H9 (cell line): ENCODE measurements at regions not wholly inside any gene's neighbourhood (a gene's known extent, or its start where the extent isn't known, plus 50 kb on each side); places are given as distances from the start of the nearest gene placed in this dataset.

Experiments used
- DNase-seq: peaks from one replicate; pipeline ENCODE4 v3.0.0-alpha.2; 2017
- H2AFZ ChIP-seq: one replicate; pipeline ENCODE4 v1.6.1; 2013; ENCODE audit warnings: mild to moderate bottlenecking, low read length, control low read depth, moderate library complexity
- H2AK5ac ChIP-seq: 2 replicates; pipeline ENCODE4 v1.6.1; 2013; ENCODE audit warnings: low read length, control low read depth, mixed read lengths; ENCODE audit not compliant: insufficient read length
- H2BK120ac ChIP-seq: one replicate; pipeline ENCODE4 v1.6.1; 2013; ENCODE audit warnings: low read depth, mild to moderate bottlenecking, low read length, control low read depth, inconsistent platforms; ENCODE audit not compliant: poor library complexity, severe bottlenecking
- H2BK12ac ChIP-seq: 2 replicates; pipeline ENCODE4 v1.6.1; 2013; ENCODE audit warnings: low read length, control low read depth, mixed read lengths, low read depth; ENCODE audit not compliant: insufficient read length
- H2BK15ac ChIP-seq: 2 replicates; pipeline ENCODE4 v1.6.1; 2013; ENCODE audit warnings: low read depth, low read length, control low read depth
- H2BK20ac ChIP-seq: one replicate; pipeline ENCODE4 v1.6.1; 2013; ENCODE audit warnings: low read depth, mild to moderate bottlenecking, low read length, control low read depth, inconsistent platforms; ENCODE audit not compliant: poor library complexity, severe bottlenecking
- H2BK5ac ChIP-seq: 2 replicates; pipeline ENCODE4 v1.6.1; 2013; ENCODE audit warnings: low read length, control low read depth, mixed read lengths; ENCODE audit not compliant: insufficient read length
- H3K14ac ChIP-seq: 2 replicates; pipeline ENCODE4 v1.6.1; 2013; ENCODE audit warnings: low read length, control low read depth; ENCODE audit not compliant: insufficient read depth
- H3K18ac ChIP-seq: 2 replicates; pipeline ENCODE4 v1.6.1; 2013; ENCODE audit warnings: low read depth, mild to moderate bottlenecking, mixed read lengths, low read length, control low read depth; ENCODE audit not compliant: insufficient read length
- H3K23ac ChIP-seq: 2 replicates; pipeline ENCODE4 v1.6.1; 2013; ENCODE audit warnings: low read length, control low read depth, mixed read lengths, low read depth; ENCODE audit not compliant: insufficient read length
- H3K23me2 ChIP-seq: 2 replicates; pipeline ENCODE4 v1.6.1; 2013; ENCODE audit warnings: low read depth, mild to moderate bottlenecking, mixed read lengths, low read length, control low read depth; ENCODE audit not compliant: insufficient read length, poor library complexity, severe bottlenecking
- H3K27ac ChIP-seq: 2 replicates; pipeline ENCODE4 v1.5.1; 2013; ENCODE audit warnings: low read length, control low read depth, mixed read lengths, low read depth; ENCODE audit not compliant: insufficient read length
- H3K27me3 ChIP-seq: 2 replicates; pipeline ENCODE4 v1.6.1; 2013; ENCODE audit warnings: low read length, control low read depth, inconsistent platforms; ENCODE audit not compliant: insufficient read depth
- H3K4ac ChIP-seq: 2 replicates; pipeline ENCODE4 v1.6.1; 2013; ENCODE audit warnings: low read depth, mild to moderate bottlenecking, control low read depth, inconsistent platforms, low read length, moderate library complexity
- H3K4me1 ChIP-seq: 2 replicates; pipeline ENCODE4 v1.6.1; 2013; ENCODE audit warnings: low read length, control low read depth, inconsistent platforms; ENCODE audit not compliant: insufficient read depth
- H3K4me2 ChIP-seq: 2 replicates; pipeline ENCODE4 v1.6.1; 2013; ENCODE audit warnings: low read length, control low read depth, mixed read lengths; ENCODE audit not compliant: insufficient read length, insufficient read depth
- H3K56ac ChIP-seq: 2 replicates; pipeline ENCODE4 v1.6.1; 2013; ENCODE audit warnings: low read depth, mild to moderate bottlenecking, mixed read lengths, low read length, control low read depth; ENCODE audit not compliant: insufficient read length
- H3K79me1 ChIP-seq: 2 replicates; pipeline ENCODE4 v1.6.1; 2013; ENCODE audit warnings: low read depth, mild to moderate bottlenecking, moderate library complexity, low read length, control low read depth, inconsistent platforms; ENCODE audit not compliant: insufficient read depth, poor library complexity, severe bottlenecking
- H3K79me2 ChIP-seq: 2 replicates; pipeline ENCODE4 v1.6.1; 2013; ENCODE audit warnings: low read length, control low read depth, inconsistent platforms; ENCODE audit not compliant: insufficient read depth
- H3K9ac ChIP-seq: 2 replicates; pipeline ENCODE4 v1.6.1; 2013; ENCODE audit warnings: low read length, control low read depth, mixed read lengths; ENCODE audit not compliant: insufficient read length; ENCODE audit errors: extremely low read depth
- H3K9me3 ChIP-seq: one replicate; pipeline ENCODE4 v1.6.1; 2013; ENCODE audit warnings: low read depth, low read length, inconsistent platforms; ENCODE audit not compliant: control insufficient read depth
- H3T11ph ChIP-seq: one replicate; pipeline ENCODE4 v1.6.1; 2013; ENCODE audit warnings: mild to moderate bottlenecking, low read length, control low read depth, inconsistent platforms
- H4K20me1 ChIP-seq: one replicate; pipeline ENCODE4 v1.6.1; 2013; ENCODE audit not compliant: control insufficient read depth, insufficient read length, insufficient read depth
- H4K5ac ChIP-seq: 2 replicates; pipeline ENCODE4 v1.6.1; 2013; ENCODE audit warnings: low read depth, mild to moderate bottlenecking, mixed read lengths, low read length, control low read depth; ENCODE audit not compliant: insufficient read length
- H4K8ac ChIP-seq: replicated peaks from 2 replicates; pipeline ENCODE4 v1.6.1; 2013; ENCODE audit warnings: low read length, control low read depth, mixed read lengths, low read depth; ENCODE audit not compliant: insufficient read length
- H4K91ac ChIP-seq: 2 replicates; pipeline ENCODE4 v1.6.1; 2013; ENCODE audit warnings: low read depth, mild to moderate bottlenecking, moderate library complexity, mixed read lengths, low read length, control low read depth; ENCODE audit not compliant: insufficient read length
- H3K27ac Mint-ChIP-seq, 3 experiments: 2 replicates in 2 of 3; 3 replicates in 1 of 3; pipeline ENCODE4 v1.8.0; 2020 to 2021; ENCODE audit warnings: mixed read lengths in 3 of 3, mild to moderate bottlenecking in 1 of 3, moderate library complexity in 1 of 3
- H3K27me3 Mint-ChIP-seq: 2 replicates; pipeline ENCODE4 v1.8.0; 2021; ENCODE audit warnings: low read depth, mild to moderate bottlenecking, moderate library complexity, mixed read lengths
- H3K36me3 Mint-ChIP-seq, 3 experiments: 2 replicates in 2 of 3; 3 replicates in 1 of 3; pipeline ENCODE4 v1.8.0; 2020 to 2021; ENCODE audit warnings: low read depth in 3 of 3, mixed read lengths in 3 of 3; ENCODE audit not compliant: insufficient read depth in 1 of 3
- H3K4me1 Mint-ChIP-seq, 2 experiments: 2 replicates each; pipeline ENCODE4 v1.8.0; 2020; ENCODE audit warnings: mixed read lengths in 2 of 2
- H3K4me3 Mint-ChIP-seq, 2 experiments: 2 replicates in 1 of 2; 3 replicates in 1 of 2; pipeline ENCODE4 v1.8.0; 2020 to 2021; ENCODE audit warnings: mild to moderate bottlenecking in 2 of 2, mixed read lengths in 2 of 2, moderate library complexity in 1 of 2
- H3K9me3 Mint-ChIP-seq, 2 experiments: 2 replicates in 1 of 2; 3 replicates in 1 of 2; pipeline ENCODE4 v1.8.0; 2020; ENCODE audit warnings: mild to moderate bottlenecking in 2 of 2, mixed read lengths in 2 of 2, moderate library complexity in 1 of 2
- CTCF ChIP-seq: fragments of 200-600 bp; sonication (generic); conservative IDR thresholded peaks from 3 replicates; pipeline ENCODE4 v1.8.0; 2021; ENCODE audit warnings: antibody characterized with exemption, mild to moderate bottlenecking
- WGBS: extraction: QIAGEN DNeasy Blood & Tissue Kit; methylation state at CpG from one replicate; pipeline ENCODE4 v1.1.7; 2013; ENCODE audit warnings: missing lambda C conversion rate, low lambda C conversion rate, mixed read lengths; ENCODE audit not compliant: insufficient read length; ENCODE audit errors: extremely low coverage; 5-methylcytosine and 5-hydroxymethylcytosine counted together

DNA sequence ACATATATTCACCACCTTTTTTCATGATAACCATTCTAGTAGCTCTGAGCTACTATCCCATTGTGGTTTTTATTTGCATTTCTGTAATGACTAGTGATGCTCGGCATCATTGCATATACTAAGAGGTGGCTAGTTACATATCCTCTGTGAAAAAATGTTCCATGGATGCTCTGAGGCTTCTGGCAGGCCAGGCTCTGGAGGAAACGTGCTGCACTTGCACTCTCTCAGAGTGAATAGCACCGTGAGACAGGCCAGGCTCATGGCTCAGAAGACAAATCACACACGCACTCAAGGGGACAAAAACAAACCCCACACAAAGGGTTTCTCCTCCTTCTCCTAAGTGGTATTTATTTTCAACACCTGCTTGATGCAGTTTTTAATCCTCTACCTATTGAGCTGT, 1085.3 kb upstream of the CNTNAP5 start:
- Histone ChIP-seq H3K14ac (no peak overlapping the region), H3K4me1 (no peaks in the 10 kb centered on the region), H3T11ph (no peak overlapping the region), H3K9me3 (no peaks in the 10 kb centered on the region), H2BK15ac (no peak overlapping the region), H3K18ac (no peak overlapping the region), H2BK120ac (no peak overlapping the region), H3K27ac (no peak overlapping the region), H2BK12ac (no peak overlapping the region), H3K4ac (no peak overlapping the region), H4K8ac (no peak overlapping the region), H3K79me2 (no peaks in the 10 kb centered on the region), H2AK5ac (no peak overlapping the region), H3K4me2 (no peak overlapping the region), H3K27me3 (no peaks in the 10 kb centered on the region), H4K20me1 (no peaks in the 10 kb centered on the region), H3K9ac (no peak overlapping the region), H4K5ac (no peak overlapping the region), H4K91ac (no peak overlapping the region), H3K23me2 (no peaks in the 10 kb centered on the region), H3K23ac (no peak overlapping the region), H3K56ac (no peak overlapping the region), H2AFZ (no peak overlapping the region), H2BK5ac (no peak overlapping the region), H2BK20ac (no peak overlapping the region), H3K79me1 (no peaks in the 10 kb centered on the region)
- DNase-seq, result no peak
- H3K4me1 Mint-ChIP-seq, result no peaks in the 10 kb centered on the region
- no peaks in the 10 kb centered on the region for H3K36me3 Mint-ChIP-seq
- no CpG with 5 or more reads among the region's 4 CpGs for WGBS
- no peak overlapping the region for H3K27ac Mint-ChIP-seq
- TF ChIP-seq CTCF, result no peak
- H3K4me3 Mint-ChIP-seq, result no peak overlapping the region
- no peaks in the 10 kb centered on the region for H3K9me3 Mint-ChIP-seq
- no peaks in the 10 kb centered on the region for H3K27me3 Mint-ChIP-seq
